GM23248 (cell line): ENCODE measurements at regions not wholly inside any gene's neighbourhood (a gene's known extent, or its start where the extent isn't known, plus 50 kb on each side); places are given as distances from the start of the nearest gene placed in this dataset.

Experiments
- DNase-seq: peaks from one replicate; pipeline ENCODE4 v3.0.0-alpha.2; 2015
- H2AFZ ChIP-seq: fragments of 200-600 bp; sonication (generic); 2 replicates; pipeline ENCODE4 v1.6.1; 2016; ENCODE audit warnings: antibody characterized with exemption
- H3F3A ChIP-seq: fragments of 200-600 bp; sonication (generic); 2 replicates; pipeline ENCODE4 v1.6.1; 2016; ENCODE audit warnings: mild to moderate bottlenecking, antibody characterized with exemption, mixed run types; ENCODE audit not compliant: insufficient read depth
- H3K27ac ChIP-seq: fragments of 200-600 bp; sonication (generic); 2 replicates; pipeline ENCODE4 v1.5.1; 2016; ENCODE audit warnings: mild to moderate bottlenecking
- H3K27me3 ChIP-seq: fragments of 200-600 bp; sonication (generic); replicated peaks from 2 replicates; pipeline ENCODE4 v1.6.1; 2016; ENCODE audit warnings: mild to moderate bottlenecking; ENCODE audit not compliant: insufficient read depth
- H3K36me3 ChIP-seq: fragments of 200-600 bp; sonication (generic); 2 replicates; pipeline ENCODE4 v1.6.1; 2016; ENCODE audit warnings: low read depth, mild to moderate bottlenecking
- H3K4me1 ChIP-seq: fragments of 200-600 bp; sonication (generic); 2 replicates; pipeline ENCODE4 v1.6.1; 2016; ENCODE audit warnings: mild to moderate bottlenecking; ENCODE audit not compliant: insufficient read depth
- H3K4me2 ChIP-seq: fragments of 200-600 bp; sonication (generic); one replicate; pipeline ENCODE4 v1.6.1; 2016; ENCODE audit warnings: mild to moderate bottlenecking; ENCODE audit not compliant: unreplicated experiment
- H3K4me3 ChIP-seq: fragments of 200-600 bp; sonication (generic); 2 replicates; pipeline ENCODE4 v1.5.1; 2016; ENCODE audit warnings: mild to moderate bottlenecking
- H3K79me2 ChIP-seq: fragments of 200-600 bp; sonication (generic); 2 replicates; pipeline ENCODE4 v1.6.1; 2016; ENCODE audit warnings: mild to moderate bottlenecking; ENCODE audit not compliant: insufficient read depth
- H3K9ac ChIP-seq: fragments of 200-600 bp; sonication (generic); 2 replicates; pipeline ENCODE4 v1.6.1; 2016; ENCODE audit warnings: mild to moderate bottlenecking
- H3K9me2 ChIP-seq: fragments of 200-600 bp; sonication (generic); 2 replicates; pipeline ENCODE4 v1.6.1; 2016; ENCODE audit warnings: mixed run types, mild to moderate bottlenecking, moderate library complexity; ENCODE audit not compliant: insufficient read depth
- H3K9me3 ChIP-seq: fragments of 200-600 bp; sonication (generic); one replicate; pipeline ENCODE4 v1.6.1; 2017; ENCODE audit warnings: low read depth
- H4K20me1 ChIP-seq: fragments of 200-600 bp; sonication (generic); 2 replicates; pipeline ENCODE4 v1.6.0; 2016; ENCODE audit not compliant: insufficient read depth
- EZH2 ChIP-seq: fragments of 200-600 bp; sonication (generic); IDR thresholded peaks from 2 replicates; pipeline ENCODE4 v1.6.1; 2018; ENCODE audit warnings: antibody characterized with exemption, mild to moderate bottlenecking; ENCODE audit not compliant: insufficient read depth, poor library complexity, severe bottlenecking
- EZH2phosphoT487 ChIP-seq: fragments of 200-600 bp; sonication (generic); IDR thresholded peaks from 2 replicates; pipeline ENCODE4 v1.6.1; 2018; ENCODE audit warnings: antibody characterized with exemption, moderate library complexity, mild to moderate bottlenecking, low read depth; ENCODE audit not compliant: insufficient read depth
- WGBS, 2 experiments: methylation state at CpG; one replicate each; pipeline ENCODE4 v1.1.6; 2015 to 2017; ENCODE audit warnings: low lambda C conversion rate in 2 of 2, low coverage in 1 of 2; ENCODE audit errors: missing lambda C conversion rate in 2 of 2; 5-methylcytosine and 5-hydroxymethylcytosine counted together
- in situ Hi-C: fragments of 300-500 bp; cut with MboI; formaldehyde crosslinking; loops from 2 replicates; pipeline ENCODE4 v1.15.0; 2020

DNA sequence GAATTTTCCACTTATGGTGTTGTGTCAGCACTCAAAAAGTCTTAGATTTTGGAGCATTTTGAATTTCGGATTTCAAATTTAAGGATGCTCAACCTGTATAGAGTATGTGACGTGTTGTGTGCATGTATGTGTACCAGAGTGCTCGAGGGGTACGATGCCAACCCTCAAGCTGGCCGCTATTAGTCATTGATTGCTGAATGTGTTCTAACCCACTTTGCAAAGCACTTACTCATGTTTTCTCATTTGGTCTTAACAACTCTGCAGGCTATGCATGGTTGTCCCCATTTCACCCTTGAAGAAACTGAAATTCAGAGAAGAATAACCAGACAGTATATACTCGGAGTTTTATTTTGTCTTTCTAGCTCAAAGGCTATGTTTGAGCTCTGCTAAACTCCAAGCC, 196.4 kb upstream of the TENM4 start:
- Histone ChIP-seq H3K9me2 (no peaks in the 10 kb centered on the region), H3K79me2 (no peaks in the 10 kb centered on the region), H3K36me3 (no peaks in the 10 kb centered on the region), H3K4me3 (no peak overlapping the region), H4K20me1 (no peaks in the 10 kb centered on the region), H3K4me2 (no peak overlapping the region), H3F3A (no peaks in the 10 kb centered on the region), H2AFZ (no peak overlapping the region), H3K9ac (no peak overlapping the region), H3K27ac (no peak overlapping the region), H3K4me1 (no peaks in the 10 kb centered on the region), H3K27me3 (no peaks in the 10 kb centered on the region), H3K9me3 (no peaks in the 10 kb centered on the region)
- TF ChIP-seq EZH2phosphoT487 (no peak), EZH2 (no peak)
- WGBS, 2 experiments, result 25 to 32% methylated on average over 6 of the region's 6 CpGs
- DNase-seq, result no peak
- in situ Hi-C loops, result no loop called here

DNA sequence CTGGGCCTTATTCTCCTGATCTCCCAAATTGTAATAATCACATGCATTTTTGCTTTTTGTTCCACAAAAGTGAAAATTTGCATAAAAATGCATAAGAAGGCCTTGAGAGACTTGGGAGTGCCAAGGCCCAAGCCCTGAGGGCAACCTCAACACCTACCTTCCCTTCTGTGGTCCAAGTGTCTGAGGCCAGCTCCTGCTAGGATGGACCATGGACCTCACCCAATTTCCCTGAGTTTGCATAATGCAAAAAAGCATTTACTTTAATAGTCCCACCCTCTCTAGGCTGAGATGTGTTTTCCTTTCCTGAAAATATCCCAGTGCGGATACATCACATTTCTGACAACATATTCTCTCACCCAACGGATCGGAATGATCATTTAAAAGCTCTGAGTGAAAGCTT, 194.1 kb upstream of the TENM4 start:
- TF ChIP-seq EZH2 (no peak), EZH2phosphoT487 (no peak)
- WGBS, 2 experiments, result 36 to 42% methylated on average over 3 of the region's 3 CpGs

GRCh38 chr11:79627281-79627680, 186.5 kb upstream of the TENM4 start:
- Histone ChIP-seq H3K4me3 (no peak overlapping the region), H3K36me3 (no peaks in the 10 kb centered on the region), H3K9me3 (no peaks in the 10 kb centered on the region), H3K4me2 (no peak overlapping the region), H3K27ac (no peak overlapping the region), H3K9ac (no peak overlapping the region), H3F3A (no peaks in the 10 kb centered on the region), H3K27me3 (no peaks in the 10 kb centered on the region), H4K20me1 (no peaks in the 10 kb centered on the region), H2AFZ (no peak overlapping the region), H3K79me2 (no peaks in the 10 kb centered on the region), H3K9me2 (no peaks in the 10 kb centered on the region), H3K4me1 (no peaks in the 10 kb centered on the region)
- WGBS, 2 experiments, result 17 to 21% methylated on average over 6 of the region's 6 CpGs
- TF ChIP-seq EZH2phosphoT487, result no peak
- no peak for TF ChIP-seq EZH2
- in situ Hi-C loops, result no loop called here
- DNase-seq, result no peak

More for the DNA sequence above, 194.1 kb upstream of the TENM4 start:
- Histone ChIP-seq H3K27me3 (no peaks in the 10 kb centered on the region), H3F3A (no peaks in the 10 kb centered on the region), H3K36me3 (no peaks in the 10 kb centered on the region), H3K4me3 (no peak overlapping the region), H3K4me2 (no peak overlapping the region), H3K79me2 (no peaks in the 10 kb centered on the region), H2AFZ (no peak overlapping the region), H3K4me1 (no peaks in the 10 kb centered on the region), H4K20me1 (no peaks in the 10 kb centered on the region), H3K9me2 (no peaks in the 10 kb centered on the region), H3K9ac (no peak overlapping the region), H3K27ac (no peak overlapping the region), H3K9me3 (no peaks in the 10 kb centered on the region)
- in situ Hi-C loops, result no loop called here
- DNase-seq, result no peak

DNA sequence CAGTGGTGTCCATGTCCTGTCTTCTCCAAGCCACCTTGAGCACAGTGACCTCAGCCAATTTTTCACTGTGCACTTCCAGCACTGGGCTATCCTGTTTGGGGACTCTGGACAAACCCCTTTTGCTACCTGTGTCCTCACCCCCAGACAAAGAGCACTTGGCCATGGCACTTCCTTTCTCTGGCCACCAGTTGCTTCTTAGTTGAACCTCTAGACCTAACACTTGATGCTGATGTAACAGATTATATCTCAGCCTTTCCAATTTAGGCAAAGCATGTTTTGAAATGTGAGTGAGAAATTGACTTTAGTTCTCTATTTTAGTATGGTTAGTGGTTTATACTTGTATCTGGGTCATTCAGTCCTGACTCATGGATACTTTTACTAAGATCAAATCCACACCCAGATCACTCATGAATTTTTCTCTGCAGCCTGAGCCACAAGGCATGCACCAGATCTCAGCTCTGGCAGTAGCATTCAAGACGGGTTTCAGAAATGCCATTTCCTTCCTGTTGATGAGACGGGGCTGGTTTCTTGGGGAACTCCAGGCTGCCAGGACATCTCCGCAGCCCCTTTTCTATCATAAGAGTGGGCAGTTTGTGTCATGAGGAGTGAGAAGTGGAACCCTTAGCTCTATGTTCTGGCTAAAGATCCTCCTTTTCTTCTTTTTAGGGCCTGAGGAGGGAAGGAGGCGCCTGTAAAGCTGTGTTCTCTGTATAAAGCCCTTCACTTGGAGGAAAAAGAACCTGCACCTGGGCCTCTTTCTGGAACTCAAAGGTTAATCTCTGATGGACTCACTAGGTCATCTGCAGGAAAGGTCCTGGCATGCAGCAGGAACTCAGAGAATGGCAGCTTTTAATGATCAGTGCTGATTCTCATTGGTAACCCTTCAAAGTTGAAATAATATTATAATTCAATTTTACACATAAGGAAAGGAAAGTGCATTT, 185.6 kb upstream of the TENM4 start:
- Histone ChIP-seq H3K4me2 (no peak overlapping the region), H3K4me1 (no peaks in the 10 kb centered on the region), H3K9me3 (no peaks in the 10 kb centered on the region), H3K79me2 (no peaks in the 10 kb centered on the region), H3K27me3 (no peaks in the 10 kb centered on the region), H3K36me3 (no peaks in the 10 kb centered on the region), H2AFZ (no peak overlapping the region), H3K27ac (no peak overlapping the region), H3K9ac (no peak overlapping the region), H3K9me2 (no peaks in the 10 kb centered on the region), H4K20me1 (no peaks in the 10 kb centered on the region), H3K4me3 (no peak overlapping the region), H3F3A (no peaks in the 10 kb centered on the region)
- TF ChIP-seq EZH2 (no peak), EZH2phosphoT487 (no peak)
- in situ Hi-C loops, result no loop called here
- WGBS, 2 experiments, result 2 to 3% methylated on average over 4 of the region's 4 CpGs
- no peak for DNase-seq
